ENCODE measurements at regions not wholly inside any gene's neighbourhood (a gene's known extent, or its start where the extent isn't known, plus 50 kb on each side); places are given as distances from the start of the nearest gene placed in this dataset.

GRCh38 chr11:86193297-86194095 is 51.1 kb upstream of the EED start:
- Mint-ChIP-seq H3K27ac (no peak overlapping the region), H3K27me3 (peaks cover 5% of the 10 kb centered on the region), H3K9me3 (no peaks in the 10 kb centered on the region), H3K4me1 (ENCODE audit: unreplicated experiment) (peaks cover 12% of the 10 kb centered on the region), H3K4me3 (peak overlapping the region; percentile 79), H3K36me3 (no peaks in the 10 kb centered on the region)
- no peak for DNase-seq (ENCODE audit: extremely low spot score, unreplicated experiment)
- peak; percentile 77 for TF ChIP-seq CTCF (conservative IDR thresholded peaks at IDR 0.05)

GRCh38 chr11:86192519-86193257 is 51.9 kb upstream of the EED start:
- Mint-ChIP-seq H3K27ac (no peak overlapping the region), H3K9me3 (no peaks in the 10 kb centered on the region), H3K4me1 (ENCODE audit: unreplicated experiment) (peaks cover 12% of the 10 kb centered on the region), H3K36me3 (no peaks in the 10 kb centered on the region), H3K27me3 (peaks cover 5% of the 10 kb centered on the region), H3K4me3 (no peak overlapping the region)
- no peak for DNase-seq (ENCODE audit: extremely low spot score, unreplicated experiment)
- TF ChIP-seq CTCF (conservative IDR thresholded peaks at IDR 0.05), result no peak

- no peaks in the 10 kb centered on the region for H3K9me3 Mint-ChIP-seq
- H3K4me1 Mint-ChIP-seq (ENCODE audit: unreplicated experiment), result peaks cover 12% of the 10 kb centered on the region
- no peak overlapping the region for H3K27ac Mint-ChIP-seq
- no peak for DNase-seq (ENCODE audit: extremely low spot score, unreplicated experiment)
- no peaks in the 10 kb centered on the region for H3K36me3 Mint-ChIP-seq
- no peak for TF ChIP-seq CTCF (conservative IDR thresholded peaks at IDR 0.05)
- H3K4me3 Mint-ChIP-seq, result no peak overlapping the region
- H3K27me3 Mint-ChIP-seq, result peaks cover 5% of the 10 kb centered on the region
Observed at GRCh38 chr11:86191874-86192273, 52.7 kb upstream of the EED start.

GRCh38 chr11:86187027-86187426 is 57.5 kb upstream of the EED start:
- H3K36me3 Mint-ChIP-seq, result no peaks in the 10 kb centered on the region
- H3K27ac Mint-ChIP-seq, result no peak overlapping the region
- H3K9me3 Mint-ChIP-seq, result no peaks in the 10 kb centered on the region
- no peak for DNase-seq (ENCODE audit: extremely low spot score, unreplicated experiment)
- TF ChIP-seq CTCF (conservative IDR thresholded peaks at IDR 0.05), result no peak
- H3K4me1 Mint-ChIP-seq (ENCODE audit: unreplicated experiment), result no peaks in the 10 kb centered on the region
- no peaks in the 10 kb centered on the region for H3K27me3 Mint-ChIP-seq
- no peak overlapping the region for H3K4me3 Mint-ChIP-seq

- Mint-ChIP-seq H3K4me3 (no peak overlapping the region), H3K27me3 (no peaks in the 10 kb centered on the region), H3K27ac (no peak overlapping the region), H3K9me3 (no peaks in the 10 kb centered on the region), H3K4me1 (ENCODE audit: unreplicated experiment) (no peaks in the 10 kb centered on the region), H3K36me3 (no peaks in the 10 kb centered on the region)
- no peak for DNase-seq (ENCODE audit: extremely low spot score, unreplicated experiment)
- no peak for TF ChIP-seq CTCF (conservative IDR thresholded peaks at IDR 0.05)
Observed at GRCh38 chr11:86186386-86186785, 58.2 kb upstream of the EED start.

Data from type B pancreatic cell (in vitro differentiated cells).